ENCODE measurements at regions not wholly inside any gene's neighbourhood (a gene's known extent, or its start where the extent isn't known, plus 50 kb on each side); places are given as distances from the start of the nearest gene placed in this dataset.
A peak's percentile ranks its signal among the peaks of the same experiment; 100 is the strongest.

GRCh38 chr21:27110956-27111355 lies 144.1 kb upstream of the ADAMTS5 start:
- ATAC-seq (no peak), DNase-seq (no peak)
- no peaks in the 10 kb centered on the region for H3K27me3 ChIP-seq
- no peaks in the 10 kb centered on the region for H3K4me1 ChIP-seq
- H3K9me3 ChIP-seq = no peaks in the 10 kb centered on the region
- H3K27ac ChIP-seq = no peak overlapping the region
- no peaks in the 10 kb centered on the region for H3K36me3 ChIP-seq
- TF ChIP-seq, protein P1, sequence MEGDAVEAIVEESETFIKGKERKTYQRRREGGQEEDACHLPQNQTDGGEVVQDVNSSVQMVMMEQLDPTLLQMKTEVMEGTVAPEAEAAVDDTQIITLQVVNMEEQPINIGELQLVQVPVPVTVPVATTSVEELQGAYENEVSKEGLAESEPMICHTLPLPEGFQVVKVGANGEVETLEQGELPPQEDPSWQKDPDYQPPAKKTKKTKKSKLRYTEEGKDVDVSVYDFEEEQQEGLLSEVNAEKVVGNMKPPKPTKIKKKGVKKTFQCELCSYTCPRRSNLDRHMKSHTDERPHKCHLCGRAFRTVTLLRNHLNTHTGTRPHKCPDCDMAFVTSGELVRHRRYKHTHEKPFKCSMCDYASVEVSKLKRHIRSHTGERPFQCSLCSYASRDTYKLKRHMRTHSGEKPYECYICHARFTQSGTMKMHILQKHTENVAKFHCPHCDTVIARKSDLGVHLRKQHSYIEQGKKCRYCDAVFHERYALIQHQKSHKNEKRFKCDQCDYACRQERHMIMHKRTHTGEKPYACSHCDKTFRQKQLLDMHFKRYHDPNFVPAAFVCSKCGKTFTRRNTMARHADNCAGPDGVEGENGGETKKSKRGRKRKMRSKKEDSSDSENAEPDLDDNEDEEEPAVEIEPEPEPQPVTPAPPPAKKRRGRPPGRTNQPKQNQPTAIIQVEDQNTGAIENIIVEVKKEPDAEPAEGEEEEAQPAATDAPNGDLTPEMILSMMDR (IDR thresholded peaks at IDR 0.05) = no peak
- 65 to 69% methylated on average over 2 of the region's 2 CpGs for WGBS, 2 donors
- no peak overlapping the region for H3K4me3 ChIP-seq
- intact Hi-C loops (cut with DNase I) = no loop called here

GRCh38 chr21:27108701-27109100 lies 141.8 kb upstream of the ADAMTS5 start:
- ATAC-seq (no peak), DNase-seq (no peak)
- TF ChIP-seq, protein P1 (IDR thresholded peaks at IDR 0.05) = no peak
- Histone ChIP-seq H3K27ac (no peak overlapping the region), H3K4me1 (peaks cover 0 to 9% (median 0%) of the 10 kb centered on the region in 9 donors), H3K27me3 (no peaks in the 10 kb centered on the region), H3K36me3 (no peaks in the 10 kb centered on the region), H3K9me3 (no peaks in the 10 kb centered on the region), H3K4me3 (no peak overlapping the region)
- 69 to 98% methylated on average over 2 of the region's 2 CpGs for WGBS, 2 donors
- intact Hi-C loops (cut with DNase I) = no loop called here

DNA sequence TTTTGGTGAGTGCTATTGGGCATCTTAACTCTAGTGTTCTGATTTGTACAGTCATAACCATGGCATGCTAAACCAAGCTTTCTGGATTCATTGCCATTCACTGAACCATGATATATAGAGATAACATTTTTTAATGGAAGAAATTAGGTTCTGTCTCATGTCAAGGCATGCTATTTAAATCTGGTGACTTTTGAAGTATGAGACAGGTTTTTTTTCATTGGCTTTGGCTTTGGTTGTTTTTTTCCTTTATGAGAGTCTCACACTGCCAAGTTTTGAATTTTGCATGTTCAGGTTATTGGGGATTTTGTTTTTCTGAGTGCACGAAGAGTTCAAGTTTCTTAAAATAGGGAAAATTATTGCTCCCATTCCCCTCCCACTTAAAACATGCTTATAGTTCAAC lies 141.3 kb upstream of the ADAMTS5 start:
- DNase-seq = no peak
- no peak overlapping the region for H3K4me3 ChIP-seq
- H3K27me3 ChIP-seq = no peaks in the 10 kb centered on the region
- H3K27ac ChIP-seq = no peak overlapping the region
- no peaks in the 10 kb centered on the region for H3K9me3 ChIP-seq
- H3K36me3 ChIP-seq = no peaks in the 10 kb centered on the region
- H3K4me1 ChIP-seq = peaks cover 0 to 9% (median 0%) of the 10 kb centered on the region in 9 donors
- no peak for ATAC-seq
- TF ChIP-seq, protein P1 (IDR thresholded peaks at IDR 0.05) = no peak
- WGBS, 2 donors = 68 to 74% methylated on average over 1 of the region's 1 CpG
- intact Hi-C loops (cut with DNase I) = no loop called here

- peaks cover 0 to 9% (median 0%) of the 10 kb centered on the region in 9 donors for H3K4me1 ChIP-seq
- ATAC-seq = peak in 2 of 8 donors; percentile 33 to 39
- H3K27me3 ChIP-seq = no peaks in the 10 kb centered on the region
- H3K9me3 ChIP-seq = peaks cover 0 to 3% (median 0%) of the 10 kb centered on the region in 11 donors
- H3K36me3 ChIP-seq = no peaks in the 10 kb centered on the region
- intact Hi-C loops (cut with DNase I) = no loop called here
- DNase-seq = no peak
- no peak overlapping the region for H3K4me3 ChIP-seq
- TF ChIP-seq, protein P1 (IDR thresholded peaks at IDR 0.05) = no peak
- H3K27ac ChIP-seq = no peak overlapping the region
- WGBS, 2 donors = 51 to 53% methylated on average over 5 of the region's 5 CpGs
Observed at GRCh38 chr21:27104846-27105431, 138.1 kb upstream of the ADAMTS5 start.

Measured in heart right ventricle (tissue), 16 donors.